IMR-90 (cell line): ENCODE measurements at regions not wholly inside any gene's neighbourhood (a gene's known extent, or its start where the extent isn't known, plus 50 kb on each side); places are given as distances from the start of the nearest gene placed in this dataset.

Experiments used
- ATAC-seq: fragments of 200-7000 bp; cut with Tn5 transposase; 2 replicates; pipeline ENCODE4 v1.9.1; 2020; ENCODE audit warnings: low read depth, mild to moderate bottlenecking, moderate library complexity
- BruUV-seq: library from RNA; stranded (reverse); fragments of 400-500 nt; replicated peaks from 2 replicates; lab custom pipeline; 2021; lab: Mats Ljungman, UMichigan
- CTCF ChIA-PET: fragments of 300-600 bp; formaldehyde crosslinking; extraction: SDS; loops from one replicate; lab custom pipeline; 2021; ENCODE audit warnings: antibody characterized with exemption; lab: Yijun Ruan, JAX
- POLR2A ChIA-PET: fragments of 300-600 bp; sonication (Branson Sonifier 250); formaldehyde crosslinking; loops from one replicate; lab custom pipeline; 2022; ENCODE audit warnings: antibody characterized with exemption; ENCODE audit not compliant: unreplicated experiment; lab: Charles Lee
- DNase-seq: peaks from one replicate; pipeline ENCODE4 v3.0.0; 2013
- H2AFZ ChIP-seq: replicated peaks from 2 replicates; pipeline ENCODE3; 2013; ENCODE audit warnings: low read length, mild to moderate bottlenecking; ENCODE audit not compliant: poor library complexity
- H2AK5ac ChIP-seq: 2 replicates; pipeline ENCODE4 v1.6.1; 2013; ENCODE audit warnings: low read depth, low read length, inconsistent platforms
- H2AK9ac ChIP-seq: replicated peaks from 2 replicates; pipeline ENCODE3; 2013; ENCODE audit warnings: mild to moderate bottlenecking, low read depth, low read length, moderate library complexity; ENCODE audit not compliant: poor library complexity
- H2BK120ac ChIP-seq: 2 replicates; pipeline ENCODE4 v1.6.1; 2013; ENCODE audit warnings: low read depth, low read length, inconsistent platforms
- H2BK15ac ChIP-seq: 3 replicates; pipeline ENCODE4 v1.6.1; 2013; ENCODE audit warnings: low read depth, low read length, inconsistent platforms
- H2BK20ac ChIP-seq: 2 replicates; pipeline ENCODE4 v1.6.1; 2013; ENCODE audit warnings: low read depth, mild to moderate bottlenecking, inconsistent platforms, low read length, moderate library complexity
- H2BK5ac ChIP-seq: 2 replicates; pipeline ENCODE4 v1.6.1; 2013; ENCODE audit warnings: mild to moderate bottlenecking, low read depth, low read length, inconsistent platforms; ENCODE audit not compliant: poor library complexity, severe bottlenecking
- H3K14ac ChIP-seq: replicated peaks from 2 replicates; pipeline ENCODE4 v1.6.1; 2013; ENCODE audit warnings: low read depth, low read length, inconsistent platforms
- H3K18ac ChIP-seq: 2 replicates; pipeline ENCODE4 v1.6.1; 2013; ENCODE audit warnings: low read depth, low read length, control low read depth
- H3K23ac ChIP-seq: 2 replicates; pipeline ENCODE4 v1.6.1; 2013; ENCODE audit warnings: low read depth, low read length, inconsistent platforms
- H3K27ac ChIP-seq: 2 replicates; pipeline ENCODE4 v1.5.1; 2013; ENCODE audit warnings: mild to moderate bottlenecking, control low read depth, low read length; ENCODE audit not compliant: insufficient read depth
- H3K27me3 ChIP-seq: 2 replicates; pipeline ENCODE4 v1.6.1; 2013; ENCODE audit warnings: low read length; ENCODE audit not compliant: control insufficient read depth, insufficient read depth
- H3K36me3 ChIP-seq: 2 replicates; pipeline ENCODE4 v1.6.1; 2013; ENCODE audit warnings: low read length, mixed read lengths; ENCODE audit not compliant: control insufficient read depth, insufficient read depth
- H3K4ac ChIP-seq: 2 replicates; pipeline ENCODE4 v1.6.1; 2013; ENCODE audit warnings: low read depth, low read length, inconsistent platforms
- H3K4me1 ChIP-seq: 2 replicates; pipeline ENCODE4 v1.6.1; 2013; ENCODE audit warnings: low read length, mixed read lengths; ENCODE audit not compliant: control insufficient read depth, insufficient read depth
- H3K4me2 ChIP-seq: 2 replicates; pipeline ENCODE4 v1.6.1; 2013; ENCODE audit warnings: low read depth, mild to moderate bottlenecking, control low read depth, low read length, moderate library complexity
- H3K4me3 ChIP-seq: 2 replicates; pipeline ENCODE4 v1.5.1; 2013; ENCODE audit warnings: low read depth, mild to moderate bottlenecking, control low read depth, low read length, moderate library complexity; ENCODE audit not compliant: insufficient read depth
- H3K56ac ChIP-seq: 2 replicates; pipeline ENCODE4 v1.6.1; 2013; ENCODE audit warnings: low read length, inconsistent platforms; ENCODE audit not compliant: insufficient read depth; ENCODE audit errors: extremely low read depth
- H3K79me1 ChIP-seq, 2 experiments: 2 replicates each; pipeline ENCODE4 v1.6.1; 2013; ENCODE audit warnings: low read length in 2 of 2, inconsistent platforms in 1 of 2, low read depth in 1 of 2
- H3K9ac ChIP-seq: 2 replicates; pipeline ENCODE4 v1.6.1; 2013; ENCODE audit warnings: low read depth, low read length, control low read depth
- H3K9me1 ChIP-seq: 2 replicates; pipeline ENCODE4 v1.6.1; 2013; ENCODE audit warnings: low read length, inconsistent platforms; ENCODE audit not compliant: insufficient read depth
- H3K9me3 ChIP-seq: 2 replicates; pipeline ENCODE4 v1.6.1; 2013; ENCODE audit warnings: low read length; ENCODE audit not compliant: control insufficient read depth, insufficient read depth
- H4K20me1 ChIP-seq: 2 replicates; pipeline ENCODE4 v1.6.1; 2013; ENCODE audit warnings: low read length, inconsistent platforms; ENCODE audit not compliant: insufficient read depth
- H4K5ac ChIP-seq: 2 replicates; pipeline ENCODE4 v1.6.1; 2013; ENCODE audit warnings: mild to moderate bottlenecking, low read depth, low read length, control low read depth
- H4K8ac ChIP-seq, 2 experiments: 2 replicates each; pipeline ENCODE4 v1.6.1; 2013; ENCODE audit warnings: low read depth in 2 of 2, low read length in 2 of 2, control low read depth in 1 of 2, inconsistent platforms in 1 of 2
- H4K91ac ChIP-seq: 2 replicates; pipeline ENCODE4 v1.6.1; 2013; ENCODE audit warnings: low read depth, low read length, inconsistent platforms; ENCODE audit not compliant: insufficient read depth
- BHLHE40 ChIP-seq: fragments of 150-350 bp; IDR thresholded peaks from 2 replicates; pipeline ENCODE4 v1.6.1; 2016; ENCODE audit warnings: mild to moderate bottlenecking, low read depth, low read length
- CEBPB ChIP-seq: IDR thresholded peaks from 2 replicates; pipeline ENCODE4 v1.6.1; 2012; ENCODE audit warnings: low read depth, low read length, improper control_type of control experiment
- CHD1 ChIP-seq: IDR thresholded peaks from 2 replicates; pipeline ENCODE4 v1.6.1; 2012; ENCODE audit warnings: low read depth, low read length, improper control_type of control experiment
- FOS ChIP-seq: fragments of 150-350 bp; IDR thresholded peaks from 2 replicates; pipeline ENCODE4 v1.6.1; 2016; ENCODE audit warnings: low read depth, low read length
- MAFK ChIP-seq: IDR thresholded peaks from 2 replicates; pipeline ENCODE4 v1.6.1; 2012; ENCODE audit warnings: low read depth, low read length, improper control_type of control experiment
- POLR2A ChIP-seq: IDR thresholded peaks from 2 replicates; pipeline ENCODE4 v1.6.1; 2012; ENCODE audit warnings: mild to moderate bottlenecking, low read depth, low read length
- RCOR1 ChIP-seq: IDR thresholded peaks from 2 replicates; pipeline ENCODE4 v1.6.1; 2012; ENCODE audit warnings: mild to moderate bottlenecking, low read length, improper control_type of control experiment; ENCODE audit not compliant: insufficient replicate concordance
- RFX5 ChIP-seq: IDR thresholded peaks from 2 replicates; pipeline ENCODE4 v1.8.0; 2012; ENCODE audit warnings: low read depth, mild to moderate bottlenecking, low read length, moderate library complexity
- SMC3 ChIP-seq: fragments of 150-350 bp; IDR thresholded peaks from 2 replicates; pipeline ENCODE4 v1.6.1; 2016; ENCODE audit warnings: low read depth, mild to moderate bottlenecking, antibody characterized with exemption, low read length, moderate library complexity
- WGBS, 2 experiments: methylation state at CpG; one replicate each; pipeline versions ENCODE4 v1.1.5 to v1.1.7; 2013; ENCODE audit warnings: missing lambda C conversion rate in 2 of 2; ENCODE audit not compliant: insufficient read length in 1 of 2; ENCODE audit errors: extremely low coverage in 2 of 2; 5-methylcytosine and 5-hydroxymethylcytosine counted together
- dilution Hi-C: fragments of 300-500 bp; cut with HindIII; formaldehyde crosslinking; loops from one replicate; pipeline ENCODE4 v1.14.3; 2018; ENCODE audit warnings: low sequenced_read_pairs; ENCODE audit not compliant: unreplicated experiment
- in situ Hi-C: fragments of 300-500 bp; cut with MboI; formaldehyde crosslinking; loops from 3 replicates; pipeline ENCODE4 v1.14.3; 2019; ENCODE audit warnings: low sequenced_read_pairs, inconsistent platforms, mixed read lengths
- intact Hi-C: fragments of 100-400 bp; cut with micrococcal nuclease; formaldehyde crosslinking; loops from 2 replicates; pipeline ENCODE4 v1.10.0; 2022
- TF ChIP-seq, protein P1 (sequence below): conservative IDR thresholded peaks from 2 replicates; pipeline ENCODE4 v1.5.1; 2012; ENCODE audit warnings: mild to moderate bottlenecking, low read depth, low read length, improper control_type of control experiment

DNA sequence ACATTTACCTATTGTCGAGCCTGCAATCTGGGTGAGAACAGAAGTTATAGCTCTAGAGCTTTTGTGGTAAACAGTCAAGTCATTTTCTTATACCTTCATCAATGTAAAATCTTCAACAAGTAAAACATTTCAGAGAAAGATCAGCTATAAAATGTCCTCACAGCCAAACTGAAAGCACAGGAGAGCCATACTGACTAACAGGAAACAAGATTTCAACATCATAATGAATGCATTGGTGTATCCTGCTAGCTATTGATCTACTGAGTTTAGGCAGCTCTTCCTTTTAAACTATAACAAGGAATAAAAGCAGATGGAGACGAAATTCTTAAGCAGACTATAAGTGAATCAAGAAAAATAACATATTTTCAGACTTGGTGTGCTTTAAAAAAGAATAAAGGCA is 1522.9 kb upstream of the WWC1 start:
- Histone ChIP-seq H3K4me2 (no peak overlapping the region), H2BK120ac (no peak overlapping the region), H2BK5ac (no peak overlapping the region), H2AK5ac (no peak overlapping the region), H3K4me1 (no peaks in the 10 kb centered on the region), H3K79me1 (no peaks in the 10 kb centered on the region), H4K91ac (no peak overlapping the region), H4K8ac (no peak overlapping the region), H3K4me3 (no peak overlapping the region), H2BK15ac (no peak overlapping the region), H3K9ac (no peak overlapping the region), H3K27ac (no peak overlapping the region), H4K20me1 (no peaks in the 10 kb centered on the region), H3K9me1 (no peaks in the 10 kb centered on the region), H2AFZ (no peak overlapping the region), H3K27me3 (no peaks in the 10 kb centered on the region), H3K18ac (no peak overlapping the region), H3K36me3 (no peaks in the 10 kb centered on the region), H3K56ac (no peak overlapping the region), H3K23ac (no peak overlapping the region), H2BK20ac (no peak overlapping the region), H3K14ac (no peak overlapping the region), H3K4ac (no peak overlapping the region), H3K9me3 (0 out of 2 replicates have a peak, but pooled peaks cover 11% of the 10 kb centered on the region), H2AK9ac (no peak overlapping the region), H4K5ac (no peak overlapping the region)
- WGBS, 2 experiments, result no CpG with 5 or more reads among the region's 2 CpGs
- intact Hi-C loops, result no loop called here
- BruUV-seq, result no TSS peak
- POLR2A ChIA-PET, result no interaction called here
- no peak for TF ChIP-seq MAFK
- TF ChIP-seq FOS, result no peak
- no peak for TF ChIP-seq CHD1
- TF ChIP-seq RFX5, result no peak
- no peak for TF ChIP-seq POLR2A
- TF ChIP-seq CEBPB, result no peak
- no peak for TF ChIP-seq SMC3
- TF ChIP-seq, protein P1, sequence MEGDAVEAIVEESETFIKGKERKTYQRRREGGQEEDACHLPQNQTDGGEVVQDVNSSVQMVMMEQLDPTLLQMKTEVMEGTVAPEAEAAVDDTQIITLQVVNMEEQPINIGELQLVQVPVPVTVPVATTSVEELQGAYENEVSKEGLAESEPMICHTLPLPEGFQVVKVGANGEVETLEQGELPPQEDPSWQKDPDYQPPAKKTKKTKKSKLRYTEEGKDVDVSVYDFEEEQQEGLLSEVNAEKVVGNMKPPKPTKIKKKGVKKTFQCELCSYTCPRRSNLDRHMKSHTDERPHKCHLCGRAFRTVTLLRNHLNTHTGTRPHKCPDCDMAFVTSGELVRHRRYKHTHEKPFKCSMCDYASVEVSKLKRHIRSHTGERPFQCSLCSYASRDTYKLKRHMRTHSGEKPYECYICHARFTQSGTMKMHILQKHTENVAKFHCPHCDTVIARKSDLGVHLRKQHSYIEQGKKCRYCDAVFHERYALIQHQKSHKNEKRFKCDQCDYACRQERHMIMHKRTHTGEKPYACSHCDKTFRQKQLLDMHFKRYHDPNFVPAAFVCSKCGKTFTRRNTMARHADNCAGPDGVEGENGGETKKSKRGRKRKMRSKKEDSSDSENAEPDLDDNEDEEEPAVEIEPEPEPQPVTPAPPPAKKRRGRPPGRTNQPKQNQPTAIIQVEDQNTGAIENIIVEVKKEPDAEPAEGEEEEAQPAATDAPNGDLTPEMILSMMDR, result no peak
- no peak for TF ChIP-seq BHLHE40
- TF ChIP-seq RCOR1, result no peak
- in situ Hi-C loops, result no loop called here
- DNase-seq (no peak), ATAC-seq (no peak)
- dilution Hi-C loops, result no loop called here
- CTCF ChIA-PET, result no interaction called here
